Activated CD8-positive, alpha-beta memory T cell treated with anti-CD3 and anti-CD28 coated beads for 36 hours (primary cell): ENCODE measurements at regions not wholly inside any gene's neighbourhood (a gene's known extent, or its start where the extent isn't known, plus 50 kb on each side); places are given as distances from the start of the nearest gene placed in this dataset.
"Not testable (repeated sequence)": the region's sequence is repeated elsewhere in the genome, so short reads cannot be mapped to it uniquely, and the experiment has no call there.

Source experiments
- CTCF ChIA-PET: fragments of 350-600 bp; sonication (Branson Sonifier 250); formaldehyde crosslinking; loops from one replicate; lab custom pipeline; 2021; ENCODE audit warnings: antibody characterized with exemption; lab: Charles Lee
- POLR2A ChIA-PET: fragments of 350-600 bp; sonication (Branson Sonifier 250); formaldehyde crosslinking; loops from one replicate; lab custom pipeline; 2021; ENCODE audit warnings: antibody characterized with exemption; lab: Charles Lee

GRCh38 chr7:65193334-65194058 lies 180.2 kb upstream of the ZNF92 start:
- POLR2A ChIA-PET, result interaction anchor here (0.6 kb wide), 1 partner anchor 248 kb away, joined by 3 read pairs; no protein-coding TSS in a partner anchor
- CTCF ChIA-PET, result not testable (repeated sequence)

- POLR2A ChIA-PET, CTCF ChIA-PET: not testable (repeated sequence)
Observed at GRCh38 chr7:65177041-65177440, 170.6 kb upstream of the ERV3-1 start.

GRCh38 chr7:65150105-65150504 lies 143.6 kb upstream of the ERV3-1 start:
- CTCF ChIA-PET, POLR2A ChIA-PET: not testable (repeated sequence)

- POLR2A ChIA-PET, result not testable (repeated sequence)
Observed at GRCh38 chr7:65146118-65146914, 139.8 kb upstream of the ERV3-1 start.

DNA sequence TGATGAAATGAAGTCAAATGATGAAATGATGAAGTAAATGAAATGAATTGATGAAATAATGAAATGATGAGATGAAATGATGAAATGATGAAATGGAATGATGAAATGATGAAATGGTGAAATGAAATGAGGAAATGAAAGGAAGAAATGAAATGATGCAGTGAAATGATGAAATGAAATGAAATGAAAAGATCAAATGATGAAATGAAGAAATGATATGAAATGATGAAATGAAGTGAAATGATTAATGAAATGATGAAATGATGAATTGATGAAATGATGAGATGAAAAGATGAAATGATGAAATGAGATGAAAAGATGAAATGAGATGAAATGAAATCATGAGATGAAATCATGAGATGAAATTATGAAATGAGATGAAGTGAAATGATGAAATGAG lies 139.2 kb upstream of the ERV3-1 start:
- POLR2A ChIA-PET, CTCF ChIA-PET: not testable (repeated sequence)

More at GRCh38 chr7:65146118-65146914, 139.8 kb upstream of the ERV3-1 start:
- CTCF ChIA-PET, result not testable (repeated sequence)

DNA sequence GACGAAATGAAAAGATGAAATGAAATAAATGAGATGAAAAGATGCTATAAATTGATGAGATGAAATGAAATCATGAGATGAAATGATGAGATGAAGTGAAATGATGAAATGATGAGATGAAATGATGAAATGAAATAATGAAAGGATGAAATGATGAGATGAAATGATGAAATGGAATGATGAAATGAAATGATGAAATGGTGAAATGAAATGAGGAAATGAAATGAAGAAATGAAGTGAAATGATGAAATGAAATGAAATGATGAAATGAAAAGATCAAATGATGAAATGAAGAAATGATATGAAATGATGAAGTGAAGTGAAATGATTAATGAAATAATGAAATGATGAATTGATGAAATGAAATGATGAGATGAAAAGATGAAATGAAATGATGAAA lies 138.5 kb upstream of the ERV3-1 start:
- CTCF ChIA-PET, POLR2A ChIA-PET: not testable (repeated sequence)

- POLR2A ChIA-PET, CTCF ChIA-PET: not testable (repeated sequence)
Observed at GRCh38 chr7:65144557-65144956, 138.1 kb upstream of the ERV3-1 start.

- POLR2A ChIA-PET, CTCF ChIA-PET: not testable (repeated sequence)
Observed at GRCh38 chr7:65144119-65144518, 137.6 kb upstream of the ERV3-1 start.

DNA sequence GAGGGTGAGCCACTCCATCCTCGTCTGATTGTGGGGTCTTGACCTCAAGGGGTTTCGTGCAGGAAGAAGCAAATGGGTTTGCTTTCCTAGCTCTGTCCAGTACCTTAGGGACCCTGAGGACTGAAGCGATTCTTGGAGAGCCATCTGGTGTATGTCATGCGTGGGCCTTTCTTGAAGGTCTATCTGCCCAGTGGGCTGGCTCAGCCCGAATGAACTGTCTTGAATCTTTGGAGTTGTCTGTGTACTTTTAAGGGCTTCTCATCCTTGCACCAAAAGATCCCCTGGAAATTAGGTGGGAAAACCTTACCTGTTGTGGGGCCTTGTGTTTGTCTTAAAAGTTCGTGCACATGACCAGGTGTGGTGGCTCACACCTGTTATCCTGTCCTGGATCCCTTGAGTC lies 135.4 kb upstream of the ERV3-1 start:
- POLR2A ChIA-PET, result not testable (repeated sequence)

DNA sequence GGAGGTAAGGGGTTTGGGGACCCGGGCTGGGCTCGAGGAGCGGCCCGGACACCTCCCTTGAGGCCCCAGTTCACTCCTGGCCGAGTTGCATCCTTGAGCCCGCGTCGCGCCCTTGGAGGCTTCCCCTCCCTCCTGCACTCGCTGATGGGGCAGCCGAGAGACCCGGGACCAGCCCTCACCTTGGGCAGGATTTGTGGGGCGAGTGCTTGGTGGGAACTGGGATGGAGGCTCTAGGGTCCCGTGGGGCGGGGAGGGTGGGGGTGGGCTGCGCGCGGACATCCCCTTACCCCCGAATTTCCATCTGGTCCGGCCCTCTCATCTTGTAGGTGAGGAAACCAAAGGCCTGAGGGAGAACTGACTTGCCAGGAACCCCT lies 134.9 kb upstream of the ERV3-1 start:
- CTCF ChIA-PET, POLR2A ChIA-PET: not testable (repeated sequence)

More for the DNA sequence above, 135.4 kb upstream of the ERV3-1 start:
- CTCF ChIA-PET, result not testable (repeated sequence)

DNA sequence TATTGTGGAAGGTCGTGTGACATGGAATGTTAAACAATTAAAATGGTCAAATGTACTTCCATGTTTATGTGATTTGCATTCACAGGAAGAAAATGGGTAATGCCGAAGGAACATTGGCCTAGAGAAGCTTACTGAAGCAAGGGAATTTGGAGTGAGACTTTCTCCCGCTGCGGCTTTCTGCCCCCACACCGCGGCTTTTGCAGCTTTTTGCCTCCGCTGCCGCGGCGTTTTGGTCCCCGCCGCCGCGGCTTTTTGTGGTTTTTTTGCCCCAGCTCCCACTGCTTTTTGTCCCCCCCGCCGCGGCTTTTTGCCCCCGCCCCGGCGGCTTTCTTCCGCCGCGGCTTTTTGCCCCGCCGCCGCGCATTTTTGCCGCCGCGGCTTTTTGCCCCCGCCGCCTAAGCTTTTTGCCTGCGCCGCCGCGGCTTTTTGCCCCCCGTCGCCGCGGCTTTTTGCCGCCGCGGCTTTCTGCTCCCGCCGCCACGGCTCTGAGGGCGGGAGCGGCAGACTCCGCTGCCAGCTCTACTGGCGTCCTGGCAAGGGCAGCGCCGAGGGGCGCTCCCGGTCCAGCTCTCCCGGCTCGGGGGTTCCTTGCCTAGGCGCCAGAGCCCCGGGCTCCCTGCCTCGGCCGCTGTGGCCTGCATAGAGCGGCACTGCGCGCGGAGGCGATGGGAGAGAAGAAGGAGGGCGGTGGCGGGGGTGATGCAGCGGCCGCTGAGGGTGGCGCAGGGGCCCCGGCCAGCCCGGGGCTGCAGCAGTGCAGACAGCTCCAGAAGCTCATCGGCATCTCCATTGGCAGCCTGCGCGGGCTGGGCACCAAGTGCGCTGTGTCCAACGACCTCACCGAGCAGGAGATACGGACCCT lies 134.3 kb upstream of the ERV3-1 start:
- POLR2A ChIA-PET, CTCF ChIA-PET: not testable (repeated sequence)

DNA sequence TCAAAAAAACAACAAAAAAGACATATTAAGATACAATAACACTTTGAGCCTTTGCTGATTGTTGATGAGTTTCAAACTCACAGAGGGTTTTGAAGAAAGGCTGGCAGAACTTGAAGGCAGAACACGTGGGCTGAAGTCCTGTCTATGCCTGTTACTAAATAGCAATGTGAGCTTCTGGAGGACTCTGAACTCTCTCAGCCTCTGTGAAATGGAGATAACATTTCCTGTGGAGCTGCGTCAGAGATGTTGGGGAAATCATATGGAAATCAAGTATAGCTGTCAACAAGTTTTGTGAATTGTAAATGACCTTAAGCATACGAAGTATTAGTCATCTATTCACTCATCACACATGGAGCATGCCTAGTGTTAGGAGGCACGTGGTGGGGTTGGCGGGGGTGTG lies 130.4 kb upstream of the ERV3-1 start:
- POLR2A ChIA-PET, CTCF ChIA-PET: not testable (repeated sequence)

GRCh38 chr7:65133087-65133486 lies 126.6 kb upstream of the ERV3-1 start:
- CTCF ChIA-PET, result not testable (repeated sequence)

DNA sequence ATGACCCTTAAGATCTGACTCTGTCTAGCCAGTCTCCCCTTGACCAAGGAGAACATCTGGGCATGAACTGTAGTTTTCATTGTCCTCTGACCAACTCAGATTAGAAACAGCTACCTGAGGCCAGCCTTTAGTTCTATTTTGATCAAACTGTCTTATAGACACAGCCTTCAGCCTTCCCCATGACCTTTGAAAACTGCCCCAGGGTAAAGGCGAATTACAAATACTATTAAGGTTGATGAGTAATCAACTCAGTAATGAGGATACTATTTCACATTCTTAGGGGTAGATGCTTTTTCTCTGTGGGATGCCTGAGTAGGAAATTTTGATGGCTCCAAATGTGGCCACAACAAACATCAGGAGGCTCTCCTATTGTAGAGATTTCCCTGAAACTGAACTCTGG lies 125.8 kb upstream of the ERV3-1 start:
- POLR2A ChIA-PET, CTCF ChIA-PET: not testable (repeated sequence)

More at GRCh38 chr7:65133087-65133486, 126.6 kb upstream of the ERV3-1 start:
- POLR2A ChIA-PET, result not testable (repeated sequence)

GRCh38 chr7:65127364-65127763 lies 120.9 kb upstream of the ERV3-1 start:
- POLR2A ChIA-PET, result not testable (repeated sequence)

GRCh38 chr7:65124600-65124999 lies 118.1 kb upstream of the ERV3-1 start:
- CTCF ChIA-PET, POLR2A ChIA-PET: not testable (repeated sequence)

More at GRCh38 chr7:65127364-65127763, 120.9 kb upstream of the ERV3-1 start:
- CTCF ChIA-PET, result not testable (repeated sequence)

DNA sequence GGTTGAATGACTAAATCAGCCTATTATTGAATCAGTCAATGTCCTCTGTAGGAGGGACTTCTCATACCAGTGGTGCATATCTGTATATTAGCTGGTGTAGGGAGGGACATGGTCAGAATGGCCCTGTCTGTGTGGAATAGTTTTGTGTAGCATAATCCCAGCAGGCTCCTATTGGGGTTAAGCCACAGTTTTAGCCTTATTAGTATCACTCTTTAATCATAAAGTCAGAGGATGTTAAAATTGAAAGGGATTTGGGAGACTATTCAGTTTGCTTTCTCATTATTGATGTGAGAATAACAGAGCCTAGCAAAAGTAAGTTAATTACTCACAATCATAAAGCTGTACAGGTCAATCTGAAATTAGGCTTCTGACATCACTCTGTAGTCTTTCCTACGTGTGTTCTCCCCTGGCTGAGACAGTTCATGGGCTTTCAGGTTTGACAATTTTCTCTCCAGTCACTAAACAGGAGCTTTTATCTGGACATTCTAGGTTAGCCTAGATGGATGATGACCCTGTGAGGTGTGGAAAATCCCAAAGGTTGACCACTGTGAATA lies 99.2 kb upstream of the ERV3-1 start:
- CTCF ChIA-PET, POLR2A ChIA-PET: not testable (repeated sequence)

- CTCF ChIA-PET, POLR2A ChIA-PET: not testable (repeated sequence)
Observed at GRCh38 chr7:65100499-65100898, 94.0 kb upstream of the ERV3-1 start.

DNA sequence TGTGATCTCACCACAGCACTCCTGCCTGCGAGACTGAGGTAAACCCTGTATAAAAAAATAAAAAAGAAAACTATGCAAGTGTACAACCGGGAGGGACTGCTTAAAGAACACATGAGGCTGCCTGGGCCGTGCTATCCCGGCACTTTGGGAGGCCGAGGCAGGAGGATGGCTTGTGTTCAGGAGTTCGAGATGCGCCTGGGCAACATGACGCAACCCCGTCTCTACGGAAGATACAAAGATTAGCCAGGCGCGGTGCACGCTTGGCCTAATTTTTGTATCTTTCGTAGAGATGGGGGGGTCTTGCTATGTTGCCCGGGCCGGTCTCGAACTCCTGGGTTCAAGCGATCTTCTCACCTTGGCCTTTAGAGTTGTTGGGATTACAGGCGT lies 75.2 kb upstream of the ERV3-1 start:
- CTCF ChIA-PET, result not testable (repeated sequence)
- POLR2A ChIA-PET, result interaction anchor here (0.8 kb wide), 1 partner anchor 76 kb away, joined by 3 read pairs; the partner anchor contains the start of gene ERV3-1
